ENCODE measurements at regions not wholly inside any gene's neighbourhood (a gene's known extent, or its start where the extent isn't known, plus 50 kb on each side); places are given as distances from the start of the nearest gene placed in this dataset.

DNA sequence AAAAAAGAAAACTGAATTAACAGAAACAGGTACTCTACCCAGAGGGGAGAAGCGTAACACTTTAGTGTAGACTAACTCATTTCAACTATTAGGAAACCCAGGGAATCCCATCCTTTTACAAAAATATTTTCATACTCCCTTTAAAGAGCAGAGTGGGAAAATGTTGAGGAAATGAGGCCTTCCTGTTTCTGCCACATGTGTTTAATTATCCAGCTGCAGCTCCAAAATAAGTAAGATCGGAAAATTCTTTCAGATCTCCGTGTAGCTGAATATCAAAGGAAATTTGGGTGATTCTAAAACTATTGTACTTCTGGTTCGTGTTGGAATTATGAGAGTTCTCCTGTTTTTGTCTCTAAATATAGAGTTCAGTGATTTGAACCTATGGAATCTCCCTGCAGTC, 58.0 kb upstream of the CAV2 start:
- DNase-seq, result no peak
- Histone ChIP-seq H3K4me3 (ENCODE audit: low read length in 2 of 2) (no peak overlapping the region), H3K9me3 (ENCODE audit: control insufficient read depth in 1 of 2, low read length in 2 of 2) (no peaks in the 10 kb centered on the region), H3K36me3 (ENCODE audit: insufficient read depth, low read length) (no peaks in the 10 kb centered on the region), H3K4me1 (ENCODE audit: insufficient read depth, low read length) (no peaks in the 10 kb centered on the region), H3K27ac (ENCODE audit: low read depth, low read length) (no peak overlapping the region), H3K27me3 (ENCODE audit: insufficient read depth, low read length) (no peaks in the 10 kb centered on the region)
- Mint-ChIP-seq H3K36me3 (no peaks in the 10 kb centered on the region), H3K9me3 (peaks cover 0 to 2% (median 0%) of the 10 kb centered on the region in 8 donors), H3K27ac (no peak overlapping the region), H3K4me3 (no peak overlapping the region), H3K27me3 (peaks cover 5% of the 10 kb centered on the region in 2 donors), H3K4me1 (no peaks in the 10 kb centered on the region)
- intact Hi-C loops (cut with micrococcal nuclease), result no loop called here
- ChIA-PET CTCF (ENCODE audit: partially characterized antibody) (interaction anchor here (1.7 kb wide), 1 partner anchor 85 kb away, joined by 6 read pairs; no protein-coding TSS in a partner anchor), POLR2A (ENCODE audit: partially characterized antibody) (no interaction called here)

GRCh38 chr7:116443101-116443523, 56.4 kb upstream of the CAV2 start:
- no peak overlapping the region for H3K4me3 Mint-ChIP-seq
- H3K27ac Mint-ChIP-seq, result no peak overlapping the region
- H3K9me3 Mint-ChIP-seq, result peaks cover 0 to 2% (median 0%) of the 10 kb centered on the region in 8 donors
- Histone ChIP-seq H3K9me3 (ENCODE audit: control insufficient read depth in 1 of 2, low read length in 2 of 2) (no peaks in the 10 kb centered on the region), H3K4me3 (ENCODE audit: low read length in 2 of 2) (no peak overlapping the region), H3K36me3 (ENCODE audit: insufficient read depth, low read length) (no peaks in the 10 kb centered on the region), H3K4me1 (ENCODE audit: insufficient read depth, low read length) (no peaks in the 10 kb centered on the region), H3K27me3 (ENCODE audit: insufficient read depth, low read length) (no peaks in the 10 kb centered on the region), H3K27ac (ENCODE audit: low read depth, low read length) (no peak overlapping the region)
- ChIA-PET POLR2A (ENCODE audit: partially characterized antibody) (no interaction called here), CTCF (ENCODE audit: partially characterized antibody) (interaction anchor here (1.7 kb wide), 1 partner anchor 83 kb away, joined by 6 read pairs; no protein-coding TSS in a partner anchor)
- H3K27me3 Mint-ChIP-seq, result peaks cover 5 to 8% of the 10 kb centered on the region in 2 donors
- H3K36me3 Mint-ChIP-seq, result no peaks in the 10 kb centered on the region
- H3K4me1 Mint-ChIP-seq, result no peaks in the 10 kb centered on the region
- DNase-seq, result no peak
- intact Hi-C loops (cut with micrococcal nuclease), result no loop called here

DNA sequence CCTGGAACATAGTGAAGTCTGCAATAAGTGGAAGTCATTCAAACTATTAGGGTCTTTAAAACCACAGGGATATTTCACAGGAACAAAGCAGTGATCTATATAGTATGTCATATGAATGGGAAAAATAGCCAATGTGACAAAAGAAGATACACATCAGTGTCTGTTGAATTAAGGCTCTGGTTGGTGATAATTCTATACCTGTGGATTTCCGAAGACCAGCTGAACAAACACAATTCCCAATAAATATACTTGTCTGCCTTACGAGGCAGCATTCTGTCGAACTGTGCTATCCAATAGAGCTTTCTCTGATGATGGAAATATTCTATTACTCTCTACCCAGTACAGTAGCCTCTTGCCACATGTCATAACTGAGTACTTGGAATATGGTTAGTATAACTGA, 55.9 kb upstream of the CAV2 start:
- Histone ChIP-seq H3K36me3 (ENCODE audit: insufficient read depth, low read length) (no peaks in the 10 kb centered on the region), H3K4me1 (ENCODE audit: insufficient read depth, low read length) (no peaks in the 10 kb centered on the region), H3K4me3 (ENCODE audit: low read length in 2 of 2) (no peak overlapping the region), H3K27me3 (ENCODE audit: insufficient read depth, low read length) (no peaks in the 10 kb centered on the region), H3K27ac (ENCODE audit: low read depth, low read length) (no peak overlapping the region), H3K9me3 (ENCODE audit: control insufficient read depth in 1 of 2, low read length in 2 of 2) (no peaks in the 10 kb centered on the region)
- H3K4me3 Mint-ChIP-seq, result no peak overlapping the region
- DNase-seq, result no peak
- H3K9me3 Mint-ChIP-seq, result peaks cover 0 to 2% (median 0%) of the 10 kb centered on the region in 8 donors
- intact Hi-C loops (cut with micrococcal nuclease), result no loop called here
- no peaks in the 10 kb centered on the region for H3K36me3 Mint-ChIP-seq
- no peaks in the 10 kb centered on the region for H3K4me1 Mint-ChIP-seq
- no peak overlapping the region for H3K27ac Mint-ChIP-seq
- peaks cover 5 to 8% of the 10 kb centered on the region in 2 donors for H3K27me3 Mint-ChIP-seq
- ChIA-PET POLR2A (ENCODE audit: partially characterized antibody) (no interaction called here), CTCF (ENCODE audit: partially characterized antibody) (no interaction called here)

DNA sequence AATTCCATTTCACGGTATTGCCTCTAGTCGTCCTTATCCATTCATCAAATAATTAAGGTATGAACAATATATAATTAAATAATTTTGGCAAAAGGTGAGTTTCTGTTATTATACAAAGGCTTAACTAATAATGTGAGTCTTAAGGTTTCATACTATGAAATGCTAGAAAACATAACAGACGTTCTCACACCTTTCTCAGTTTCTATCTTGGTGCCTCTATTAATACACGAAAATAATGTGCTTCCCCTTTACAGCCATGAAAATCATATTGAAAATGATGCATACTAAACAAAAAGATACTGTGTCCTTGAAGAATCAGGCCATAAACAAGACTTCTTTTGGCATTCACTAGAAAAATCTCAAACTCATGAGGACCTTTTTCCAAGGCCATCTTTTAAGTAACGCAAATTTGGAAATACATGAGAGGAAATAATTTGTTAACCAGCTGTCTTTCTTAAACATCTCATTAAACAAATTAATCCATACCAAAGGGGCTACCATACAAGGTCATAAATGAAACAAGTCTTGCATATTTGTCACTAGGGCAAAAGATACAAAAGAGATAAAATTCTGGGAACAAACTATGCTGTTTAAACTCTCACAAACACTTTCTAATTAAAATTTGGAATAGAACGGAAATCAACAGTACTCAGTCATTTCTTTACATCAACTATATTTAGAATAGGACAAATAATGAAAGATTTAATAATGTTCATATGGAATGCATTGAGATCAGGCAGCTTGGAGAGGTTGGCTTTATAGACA, 53.9 kb upstream of the CAV2 start:
- no peak for DNase-seq
- ChIA-PET CTCF (ENCODE audit: partially characterized antibody) (no interaction called here), POLR2A (ENCODE audit: partially characterized antibody) (no interaction called here)
- Mint-ChIP-seq H3K27me3 (peaks cover 5 to 7% of the 10 kb centered on the region in 2 donors), H3K36me3 (no peaks in the 10 kb centered on the region), H3K9me3 (no peaks in the 10 kb centered on the region), H3K27ac (no peak overlapping the region), H3K4me1 (no peaks in the 10 kb centered on the region), H3K4me3 (no peak overlapping the region)
- H3K27ac ChIP-seq (ENCODE audit: low read depth, low read length), result no peak overlapping the region
- intact Hi-C loops (cut with micrococcal nuclease), result no loop called here
- H3K9me3 ChIP-seq (ENCODE audit: control insufficient read depth in 1 of 2, low read length in 2 of 2), result no peaks in the 10 kb centered on the region
- H3K27me3 ChIP-seq (ENCODE audit: insufficient read depth, low read length), result no peaks in the 10 kb centered on the region
- no peaks in the 10 kb centered on the region for H3K36me3 ChIP-seq (ENCODE audit: insufficient read depth, low read length)
- no peak overlapping the region for H3K4me3 ChIP-seq (ENCODE audit: low read length in 2 of 2)
- no peaks in the 10 kb centered on the region for H3K4me1 ChIP-seq (ENCODE audit: insufficient read depth, low read length)

GRCh38 chr7:116446212-116446855, 53.2 kb upstream of the CAV2 start:
- ChIA-PET POLR2A (ENCODE audit: partially characterized antibody) (no interaction called here), CTCF (ENCODE audit: partially characterized antibody) (no interaction called here)
- Mint-ChIP-seq H3K36me3 (no peaks in the 10 kb centered on the region), H3K9me3 (no peaks in the 10 kb centered on the region), H3K4me1 (no peaks in the 10 kb centered on the region), H3K27me3 (peaks cover 5 to 7% of the 10 kb centered on the region in 2 donors), H3K4me3 (no peak overlapping the region), H3K27ac (no peak overlapping the region)
- Histone ChIP-seq H3K4me1 (ENCODE audit: insufficient read depth, low read length) (no peaks in the 10 kb centered on the region), H3K4me3 (ENCODE audit: low read length in 2 of 2) (no peak overlapping the region), H3K9me3 (ENCODE audit: control insufficient read depth in 1 of 2, low read length in 2 of 2) (no peaks in the 10 kb centered on the region), H3K27me3 (ENCODE audit: insufficient read depth, low read length) (no peaks in the 10 kb centered on the region), H3K27ac (ENCODE audit: low read depth, low read length) (no peak overlapping the region), H3K36me3 (ENCODE audit: insufficient read depth, low read length) (no peaks in the 10 kb centered on the region)
- intact Hi-C loops (cut with micrococcal nuclease), result no loop called here
- DNase-seq, result no peak

GRCh38 chr7:116447436-116447835, 52.1 kb upstream of the CAV2 start:
- ChIA-PET POLR2A (ENCODE audit: partially characterized antibody) (no interaction called here), CTCF (ENCODE audit: partially characterized antibody) (no interaction called here)
- peaks cover 5 to 7% of the 10 kb centered on the region in 2 donors for H3K27me3 Mint-ChIP-seq
- H3K27ac Mint-ChIP-seq, result no peak overlapping the region
- DNase-seq, result no peak
- Histone ChIP-seq H3K9me3 (ENCODE audit: control insufficient read depth in 1 of 2, low read length in 2 of 2) (no peaks in the 10 kb centered on the region), H3K27ac (ENCODE audit: low read depth, low read length) (no peak overlapping the region), H3K27me3 (ENCODE audit: insufficient read depth, low read length) (no peaks in the 10 kb centered on the region), H3K4me3 (ENCODE audit: low read length in 2 of 2) (no peak overlapping the region), H3K4me1 (ENCODE audit: insufficient read depth, low read length) (no peaks in the 10 kb centered on the region), H3K36me3 (ENCODE audit: insufficient read depth, low read length) (no peaks in the 10 kb centered on the region)
- no peak overlapping the region for H3K4me3 Mint-ChIP-seq
- no peaks in the 10 kb centered on the region for H3K4me1 Mint-ChIP-seq
- H3K36me3 Mint-ChIP-seq, result no peaks in the 10 kb centered on the region
- intact Hi-C loops (cut with micrococcal nuclease), result no loop called here
- H3K9me3 Mint-ChIP-seq, result no peaks in the 10 kb centered on the region

GRCh38 chr7:116447966-116448839, 51.3 kb upstream of the CAV2 start:
- Histone ChIP-seq H3K27me3 (ENCODE audit: insufficient read depth, low read length) (no peaks in the 10 kb centered on the region), H3K4me1 (ENCODE audit: insufficient read depth, low read length) (no peaks in the 10 kb centered on the region), H3K36me3 (ENCODE audit: insufficient read depth, low read length) (no peaks in the 10 kb centered on the region), H3K4me3 (ENCODE audit: low read length in 2 of 2) (no peak overlapping the region), H3K9me3 (ENCODE audit: control insufficient read depth in 1 of 2, low read length in 2 of 2) (no peaks in the 10 kb centered on the region), H3K27ac (ENCODE audit: low read depth, low read length) (no peak overlapping the region)
- intact Hi-C loops (cut with micrococcal nuclease), result no loop called here
- POLR2A ChIA-PET (ENCODE audit: partially characterized antibody), result no interaction called here
- H3K27me3 Mint-ChIP-seq, result peaks cover 5% of the 10 kb centered on the region in 2 donors
- CTCF ChIA-PET (ENCODE audit: partially characterized antibody), result no interaction called here
- DNase-seq, result no peak
- no peaks in the 10 kb centered on the region for H3K4me1 Mint-ChIP-seq
- no peak overlapping the region for H3K27ac Mint-ChIP-seq
- no peak overlapping the region for H3K4me3 Mint-ChIP-seq
- H3K36me3 Mint-ChIP-seq, result no peaks in the 10 kb centered on the region
- H3K9me3 Mint-ChIP-seq, result no peaks in the 10 kb centered on the region

All from CD4-positive, alpha-beta memory T cell (primary cell).